ENCODE measurements at regions not wholly inside any gene's neighbourhood (a gene's known extent, or its start where the extent isn't known, plus 50 kb on each side); places are given as distances from the start of the nearest gene placed in this dataset.

GRCh38 chr6:93017213-93017612 is 402.1 kb downstream of the EPHA7 start:
- ChIA-PET POLR2A (no interaction called here), CTCF (no interaction called here)
- H3K9me3 ChIP-seq (ENCODE audit: control insufficient read depth, insufficient read depth, low read length): no peaks in the 10 kb centered on the region; the same call in 1 of the 2 replicates
- DNase-seq (ENCODE audit: low read depth, low spot score): no peak
- H3K27me3 ChIP-seq (ENCODE audit: control insufficient read depth, insufficient read depth, low read length): no peaks in the 10 kb centered on the region
- H3K27ac ChIP-seq (ENCODE audit: low read depth, low read length): no peak overlapping the region
- no peak overlapping the region for H3K4me3 ChIP-seq (ENCODE audit: low read depth, low read length)
- no peak for TF ChIP-seq CTCF (IDR thresholded peaks at IDR 0.05; ENCODE audit: low read depth, low read length)

GRCh38 chr6:93013054-93013453 is 406.3 kb downstream of the EPHA7 start:
- TF ChIP-seq CTCF (IDR thresholded peaks at IDR 0.05; ENCODE audit: low read depth, low read length): no peak
- no peak for DNase-seq (ENCODE audit: low read depth, low spot score)
- Histone ChIP-seq H3K9me3 (ENCODE audit: control insufficient read depth, insufficient read depth, low read length) (no peaks in the 10 kb centered on the region), H3K4me3 (ENCODE audit: low read depth, low read length) (no peak overlapping the region), H3K27ac (ENCODE audit: low read depth, low read length) (no peak overlapping the region), H3K27me3 (ENCODE audit: control insufficient read depth, insufficient read depth, low read length) (no peaks in the 10 kb centered on the region)
- ChIA-PET POLR2A (no interaction called here), CTCF (no interaction called here)

GRCh38 chr6:93008375-93008774 is 411.0 kb downstream of the EPHA7 start:
- TF ChIP-seq CTCF (IDR thresholded peaks at IDR 0.05; ENCODE audit: low read depth, low read length): no peak
- Histone ChIP-seq H3K27me3 (ENCODE audit: control insufficient read depth, insufficient read depth, low read length) (no peaks in the 10 kb centered on the region), H3K9me3 (ENCODE audit: control insufficient read depth, insufficient read depth, low read length) (no peaks in the 10 kb centered on the region), H3K4me3 (ENCODE audit: low read depth, low read length) (no peak overlapping the region), H3K27ac (ENCODE audit: low read depth, low read length) (no peak overlapping the region)
- POLR2A ChIA-PET: no interaction called here
- CTCF ChIA-PET: no interaction called here
- DNase-seq (ENCODE audit: low read depth, low spot score): no peak

- Histone ChIP-seq H3K27ac (ENCODE audit: low read depth, low read length) (no peak overlapping the region), H3K4me3 (ENCODE audit: low read depth, low read length) (no peak overlapping the region), H3K27me3 (ENCODE audit: control insufficient read depth, insufficient read depth, low read length) (no peaks in the 10 kb centered on the region), H3K9me3 (ENCODE audit: control insufficient read depth, insufficient read depth, low read length) (peaks cover 3% of the 10 kb centered on the region; the same call in 1 of the 2 replicates)
- no peak for TF ChIP-seq CTCF (IDR thresholded peaks at IDR 0.05; ENCODE audit: low read depth, low read length)
- ChIA-PET POLR2A (no interaction called here), CTCF (no interaction called here)
- DNase-seq (ENCODE audit: low read depth, low spot score): no peak
Observed at GRCh38 chr6:92989656-92990055, 429.7 kb downstream of the EPHA7 start.

GRCh38 chr6:92979281-92979680 is 440.1 kb downstream of the EPHA7 start:
- ChIA-PET POLR2A (no interaction called here), CTCF (no interaction called here)
- no peak overlapping the region for H3K4me3 ChIP-seq (ENCODE audit: low read depth, low read length)
- H3K27ac ChIP-seq (ENCODE audit: low read depth, low read length): no peak overlapping the region
- no peaks in the 10 kb centered on the region for H3K27me3 ChIP-seq (ENCODE audit: control insufficient read depth, insufficient read depth, low read length)
- no peak for TF ChIP-seq CTCF (IDR thresholded peaks at IDR 0.05; ENCODE audit: low read depth, low read length)
- no peak for DNase-seq (ENCODE audit: low read depth, low spot score)
- H3K9me3 ChIP-seq (ENCODE audit: control insufficient read depth, insufficient read depth, low read length): no peaks in the 10 kb centered on the region; the same call in 1 of the 2 replicates

Data from AG04450 (cell line).